ENCODE measurements at regions not wholly inside any gene's neighbourhood (a gene's known extent, or its start where the extent isn't known, plus 50 kb on each side); places are given as distances from the start of the nearest gene placed in this dataset.

DNA sequence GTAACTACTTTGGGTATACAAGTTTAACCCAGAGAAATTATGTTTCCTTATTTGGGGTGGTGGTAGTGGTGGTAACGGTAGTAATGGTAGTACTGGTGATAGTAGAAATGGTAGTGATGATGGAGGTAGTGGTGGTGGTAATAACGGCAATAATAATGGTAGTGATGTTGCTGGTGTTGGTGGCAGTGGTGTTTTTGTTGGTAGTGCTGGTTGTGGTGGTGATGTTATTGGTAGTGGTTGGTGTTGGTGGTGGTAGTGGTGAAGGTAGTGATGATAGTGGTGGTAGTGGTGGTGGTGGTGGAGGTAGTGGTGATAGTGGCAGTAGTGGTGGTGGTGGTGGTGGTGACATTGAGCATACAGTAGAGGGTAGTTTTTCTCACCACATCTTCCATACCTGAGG, 95.6 kb downstream of the TMEM30B start:
- H3K4me3 Mint-ChIP-seq = no peak overlapping the region
- DNase-seq = no peak
- peaks cover 66% of the 10 kb centered on the region for H3K27me3 Mint-ChIP-seq
- no peaks in the 10 kb centered on the region for H3K9me3 Mint-ChIP-seq
- peaks cover 18% of the 10 kb centered on the region for H3K4me1 Mint-ChIP-seq
- H3K36me3 Mint-ChIP-seq = no peaks in the 10 kb centered on the region
- H3K27ac Mint-ChIP-seq = no peak overlapping the region

- DNase-seq = no peak
- Mint-ChIP-seq H3K9me3 (no peaks in the 10 kb centered on the region), H3K27me3 (peaks cover 60% of the 10 kb centered on the region), H3K4me1 (peaks cover 12% of the 10 kb centered on the region), H3K36me3 (no peaks in the 10 kb centered on the region), H3K4me3 (no peak overlapping the region), H3K27ac (no peak overlapping the region)
These were observed 97.0 kb downstream of the TMEM30B start for GRCh38 chr14:61184112-61184511.

GRCh38 chr14:61183196-61183885, 97.8 kb downstream of the TMEM30B start:
- no peaks in the 10 kb centered on the region for H3K36me3 Mint-ChIP-seq
- no peaks in the 10 kb centered on the region for H3K9me3 Mint-ChIP-seq
- DNase-seq = no peak
- no peak overlapping the region for H3K27ac Mint-ChIP-seq
- no peak overlapping the region for H3K4me3 Mint-ChIP-seq
- H3K27me3 Mint-ChIP-seq = peaks cover 59% of the 10 kb centered on the region
- peaks cover 17% of the 10 kb centered on the region for H3K4me1 Mint-ChIP-seq

DNA sequence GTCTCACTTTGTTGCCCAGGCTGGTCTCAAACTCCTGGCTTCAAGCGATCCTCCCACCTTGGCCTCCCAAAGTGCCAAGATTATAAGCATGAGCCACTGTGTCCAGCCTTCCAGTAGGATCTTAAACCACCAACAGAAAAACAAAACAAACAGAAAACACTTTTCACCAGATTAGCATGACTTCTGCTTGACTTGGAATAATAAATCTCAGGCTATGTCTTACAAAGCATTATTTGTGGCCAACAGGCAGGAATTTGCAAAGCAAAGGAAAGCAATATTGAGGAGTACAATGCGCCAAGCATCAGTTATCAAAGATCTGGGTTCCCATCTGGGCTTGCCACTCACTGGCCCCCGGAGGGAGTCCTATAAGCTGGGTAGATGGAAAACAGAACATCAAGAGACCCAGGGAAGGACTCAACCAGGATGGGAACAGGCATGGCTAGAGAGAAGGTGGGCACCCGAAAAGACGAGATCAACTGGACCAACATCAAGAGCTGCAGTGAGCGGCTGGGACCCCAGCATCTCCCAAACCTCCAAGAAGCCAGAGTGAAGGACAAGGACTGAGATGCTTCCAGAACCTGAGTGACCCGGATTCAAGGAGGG, 101.2 kb downstream of the TMEM30B start:
- DNase-seq = no peak
- H3K4me3 Mint-ChIP-seq = no peak overlapping the region
- peak overlapping the region; percentile 17 for H3K27ac Mint-ChIP-seq
- peaks cover 29% of the 10 kb centered on the region for H3K27me3 Mint-ChIP-seq
- H3K9me3 Mint-ChIP-seq = no peaks in the 10 kb centered on the region
- peaks cover 27% of the 10 kb centered on the region for H3K4me1 Mint-ChIP-seq
- H3K36me3 Mint-ChIP-seq = no peaks in the 10 kb centered on the region

- Mint-ChIP-seq H3K27me3 (peaks cover 24% of the 10 kb centered on the region), H3K9me3 (no peaks in the 10 kb centered on the region), H3K36me3 (no peaks in the 10 kb centered on the region), H3K4me3 (no peak overlapping the region), H3K27ac (peak overlapping the region; percentile 77), H3K4me1 (peaks cover 28% of the 10 kb centered on the region)
- DNase-seq = no peak
These were observed 102.0 kb downstream of the TMEM30B start for GRCh38 chr14:61179061-61179690.

DNA sequence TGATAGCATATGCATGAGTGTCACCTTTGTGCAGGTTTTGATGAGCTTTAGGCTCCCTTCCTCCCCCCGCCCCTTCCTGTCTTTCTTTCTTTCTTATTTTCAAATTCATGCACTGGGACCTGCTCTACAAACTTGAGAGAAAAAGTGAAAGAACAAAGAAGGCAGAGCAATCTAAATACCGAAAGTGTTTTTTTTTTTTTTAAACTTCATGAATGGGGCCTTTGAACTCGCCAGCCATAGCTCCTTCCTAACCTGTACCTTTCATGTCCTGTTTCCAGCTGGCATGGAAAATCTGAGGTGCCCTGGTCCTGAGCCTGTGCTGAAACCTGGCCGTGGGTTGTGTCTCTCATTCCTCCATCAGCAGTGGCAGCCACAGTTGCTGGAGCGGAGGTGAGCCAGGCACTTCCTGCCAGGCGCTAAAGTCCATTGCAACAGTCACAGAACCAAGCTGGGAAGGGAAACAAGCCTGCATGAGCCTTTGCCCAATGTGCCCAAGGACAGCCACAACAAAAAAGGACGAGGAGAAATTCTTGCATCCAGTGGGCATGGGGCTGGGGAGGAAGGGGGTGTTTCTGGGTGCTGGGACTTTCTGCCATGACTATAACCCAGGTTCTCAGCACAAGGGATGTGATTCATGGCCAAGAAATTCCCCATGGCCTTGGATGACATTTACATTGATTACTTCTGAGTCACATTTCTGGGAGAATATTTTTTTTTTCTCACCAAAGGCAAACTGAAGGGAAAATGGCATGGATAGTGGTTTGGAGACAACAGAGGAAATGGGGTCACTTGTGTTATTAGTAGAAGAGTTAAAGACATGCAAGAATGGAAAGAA, 102.7 kb downstream of the TMEM30B start:
- peak overlapping the region; percentile 40 for H3K4me3 Mint-ChIP-seq
- no peaks in the 10 kb centered on the region for H3K9me3 Mint-ChIP-seq
- peaks cover 23% of the 10 kb centered on the region for H3K27me3 Mint-ChIP-seq
- peak; percentile 59 for DNase-seq
- H3K36me3 Mint-ChIP-seq = no peaks in the 10 kb centered on the region
- H3K4me1 Mint-ChIP-seq = peaks cover 25% of the 10 kb centered on the region
- H3K27ac Mint-ChIP-seq = peak overlapping the region; percentile 77

DNA sequence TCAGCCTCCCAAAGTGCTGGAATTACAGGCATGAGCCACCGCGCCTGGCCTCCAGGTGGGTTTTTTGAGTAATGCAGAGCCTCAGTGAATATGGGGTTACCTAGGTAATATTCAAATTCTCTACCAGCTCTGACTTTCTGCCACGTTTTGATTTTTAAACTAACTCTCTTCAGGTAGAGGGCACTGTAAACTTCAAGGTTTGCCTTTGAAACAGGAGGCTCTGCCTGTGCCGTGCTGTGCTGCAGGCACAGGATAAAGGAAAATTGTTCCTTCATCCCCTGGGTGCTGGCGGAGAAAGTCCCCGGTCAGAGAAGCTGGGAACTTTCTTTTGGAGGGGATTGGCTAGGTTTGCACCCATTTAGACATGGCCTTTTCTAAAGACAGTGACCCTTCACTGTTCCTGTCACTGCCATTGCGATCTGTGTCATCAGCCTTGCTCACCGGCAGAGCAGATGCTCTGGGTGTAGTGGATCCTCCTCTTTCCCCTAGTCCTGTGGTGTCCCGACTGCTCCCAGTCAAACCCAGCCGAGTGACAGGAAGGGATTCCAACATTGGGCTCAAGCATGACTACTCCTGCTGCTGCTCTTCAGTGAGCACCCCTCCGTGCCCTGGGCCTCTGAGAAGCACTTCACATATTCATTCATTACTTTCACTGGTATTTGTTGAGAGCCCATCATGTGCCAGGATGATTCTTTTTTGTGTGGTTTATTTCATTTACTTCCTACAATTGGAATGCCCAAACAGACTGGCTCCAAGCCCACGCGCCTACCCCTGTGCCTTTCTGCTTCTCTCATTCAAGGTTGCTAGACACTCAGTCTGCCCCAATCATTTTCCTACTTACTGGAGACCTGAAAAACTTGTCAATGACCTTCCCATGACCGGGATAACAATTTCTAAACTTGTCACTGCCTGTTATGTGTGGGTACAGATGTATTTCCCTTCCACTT, 103.6 kb downstream of the TMEM30B start:
- no peak for DNase-seq
- H3K9me3 Mint-ChIP-seq = peaks cover 3% of the 10 kb centered on the region
- H3K4me3 Mint-ChIP-seq = peak overlapping the region; percentile 40
- peak overlapping the region; percentile 77 for H3K27ac Mint-ChIP-seq
- peaks cover 21% of the 10 kb centered on the region for H3K27me3 Mint-ChIP-seq
- H3K4me1 Mint-ChIP-seq = peaks cover 23% of the 10 kb centered on the region
- H3K36me3 Mint-ChIP-seq = no peaks in the 10 kb centered on the region

DNA sequence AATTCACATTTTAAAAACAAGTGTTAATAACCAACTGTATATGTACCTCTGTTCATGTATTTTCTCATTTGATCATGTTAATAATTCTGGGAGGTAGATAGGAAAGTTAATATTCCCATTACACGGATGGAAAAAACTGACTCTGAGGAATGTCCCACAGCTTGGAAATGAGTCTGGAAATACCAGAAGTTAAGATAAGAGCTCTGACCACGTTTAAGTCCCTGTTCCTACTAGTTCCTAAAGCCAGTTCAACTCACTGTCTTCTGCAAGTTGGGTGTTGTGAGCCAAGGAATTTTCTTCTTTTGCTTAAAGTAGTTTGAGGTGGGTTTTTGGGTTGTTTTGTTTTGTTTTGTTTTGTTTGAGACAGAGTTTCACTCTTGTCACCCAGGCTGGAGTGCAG, 104.5 kb downstream of the TMEM30B start:
- peaks cover 3% of the 10 kb centered on the region for H3K9me3 Mint-ChIP-seq
- peaks cover 17% of the 10 kb centered on the region for H3K27me3 Mint-ChIP-seq
- DNase-seq = no peak
- peaks cover 23% of the 10 kb centered on the region for H3K4me1 Mint-ChIP-seq
- no peak overlapping the region for H3K27ac Mint-ChIP-seq
- H3K4me3 Mint-ChIP-seq = no peak overlapping the region
- no peaks in the 10 kb centered on the region for H3K36me3 Mint-ChIP-seq

- peaks cover 23% of the 10 kb centered on the region for H3K4me1 Mint-ChIP-seq
- H3K27me3 Mint-ChIP-seq = peaks cover 24% of the 10 kb centered on the region
- no peak for DNase-seq
- H3K9me3 Mint-ChIP-seq = peaks cover 3% of the 10 kb centered on the region
- H3K27ac Mint-ChIP-seq = no peak overlapping the region
- no peak overlapping the region for H3K4me3 Mint-ChIP-seq
- no peaks in the 10 kb centered on the region for H3K36me3 Mint-ChIP-seq
These were observed 106.2 kb downstream of the TMEM30B start for GRCh38 chr14:61174987-61175386.

GRCh38 chr14:61174441-61174891, 106.7 kb downstream of the TMEM30B start:
- H3K9me3 Mint-ChIP-seq = peaks cover 3% of the 10 kb centered on the region
- H3K4me1 Mint-ChIP-seq = peaks cover 23% of the 10 kb centered on the region
- peaks cover 24% of the 10 kb centered on the region for H3K27me3 Mint-ChIP-seq
- H3K36me3 Mint-ChIP-seq = no peaks in the 10 kb centered on the region
- no peak for DNase-seq
- H3K4me3 Mint-ChIP-seq = no peak overlapping the region
- H3K27ac Mint-ChIP-seq = no peak overlapping the region

GRCh38 chr14:61171727-61172126, 109.4 kb downstream of the TMEM30B start:
- Mint-ChIP-seq H3K27ac (no peak overlapping the region), H3K36me3 (no peaks in the 10 kb centered on the region), H3K27me3 (peaks cover 20% of the 10 kb centered on the region), H3K4me1 (peaks cover 5% of the 10 kb centered on the region), H3K4me3 (no peak overlapping the region), H3K9me3 (peaks cover 3% of the 10 kb centered on the region)
- DNase-seq = no peak

DNA sequence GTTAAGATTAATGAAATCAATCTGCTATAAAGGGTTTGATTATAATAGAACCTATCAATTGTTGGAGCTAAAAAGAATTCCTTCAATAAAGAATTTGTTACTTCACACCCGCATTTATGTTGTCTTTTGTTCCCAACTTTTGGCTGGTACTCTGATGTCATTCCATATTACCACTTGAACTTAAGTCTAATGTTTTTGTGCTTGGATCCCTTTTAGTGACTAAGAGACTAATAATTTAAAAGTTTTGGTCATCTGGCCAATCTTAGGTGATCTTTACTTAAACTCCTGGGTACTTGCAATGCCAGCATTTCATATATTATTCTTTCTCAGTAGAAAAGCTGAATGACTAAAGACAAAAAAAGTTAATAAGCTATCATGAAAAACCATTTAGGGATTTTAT, 113.0 kb downstream of the TMEM30B start:
- Mint-ChIP-seq H3K9me3 (peaks cover 8% of the 10 kb centered on the region), H3K4me1 (no peaks in the 10 kb centered on the region), H3K27ac (no peak overlapping the region), H3K4me3 (no peak overlapping the region), H3K36me3 (no peaks in the 10 kb centered on the region), H3K27me3 (peaks cover 40% of the 10 kb centered on the region)
- no peak for DNase-seq

- H3K36me3 Mint-ChIP-seq = no peaks in the 10 kb centered on the region
- H3K4me3 Mint-ChIP-seq = no peak overlapping the region
- H3K27me3 Mint-ChIP-seq = peaks cover 37% of the 10 kb centered on the region
- no peaks in the 10 kb centered on the region for H3K4me1 Mint-ChIP-seq
- no peak overlapping the region for H3K27ac Mint-ChIP-seq
- no peak for DNase-seq
- peaks cover 5% of the 10 kb centered on the region for H3K9me3 Mint-ChIP-seq
These were observed 113.5 kb downstream of the TMEM30B start for GRCh38 chr14:61167642-61168041.

- no peak overlapping the region for H3K27ac Mint-ChIP-seq
- DNase-seq = no peak
- peaks cover 5% of the 10 kb centered on the region for H3K9me3 Mint-ChIP-seq
These were observed 120.3 kb downstream of the TMEM30B start for GRCh38 chr14:61160798-61161197.

More at GRCh38 chr14:61160798-61161197, 120.3 kb downstream of the TMEM30B start:
- Mint-ChIP-seq H3K36me3 (no peaks in the 10 kb centered on the region), H3K27me3 (peaks cover 28% of the 10 kb centered on the region), H3K4me3 (no peak overlapping the region), H3K4me1 (no peaks in the 10 kb centered on the region)

Measured in activated naive CD8-positive, alpha-beta T cell treated with anti-CD3 and anti-CD28 coated beads for 36 hours (primary cell).